ENCODE measurements at regions not wholly inside any gene's neighbourhood (a gene's known extent, or its start where the extent isn't known, plus 50 kb on each side); places are given as distances from the start of the nearest gene placed in this dataset.

DNA sequence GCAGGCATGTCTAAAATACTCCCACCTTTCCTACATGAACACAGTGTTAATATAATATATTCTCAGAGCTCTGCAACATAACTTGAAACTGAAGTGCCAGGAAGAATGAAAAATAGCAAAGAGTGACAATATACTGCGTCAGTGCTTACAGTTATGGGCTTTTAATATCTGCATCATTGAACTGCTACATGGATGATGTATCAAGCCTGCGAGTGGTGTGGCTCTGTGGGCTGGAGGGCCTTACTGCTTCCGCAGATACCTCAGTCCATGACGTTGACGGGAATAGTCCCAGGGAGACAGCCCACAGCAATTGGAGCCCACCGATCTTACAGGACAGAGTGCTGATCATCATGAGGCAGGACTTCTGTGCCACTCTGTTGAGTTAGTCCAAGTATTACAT is 727.0 kb downstream of the NR2F2 start:
- Mint-ChIP-seq H3K36me3 (no peaks in the 10 kb centered on the region), H3K27me3 (no peaks in the 10 kb centered on the region), H3K27ac (no peak overlapping the region), H3K9me3 (ENCODE audit: low read depth) (peaks cover 3% of the 10 kb centered on the region), H3K4me3 (no peak overlapping the region), H3K4me1 (no peaks in the 10 kb centered on the region)
- CTCF ChIA-PET = no interaction called here
- DNase-seq (no peak), ATAC-seq (no peak)

GRCh38 chr15:97059281-97059680 is 728.8 kb downstream of the NR2F2 start:
- H3K4me3 Mint-ChIP-seq = no peak overlapping the region
- ATAC-seq (no peak), DNase-seq (no peak)
- H3K4me1 Mint-ChIP-seq = no peaks in the 10 kb centered on the region
- H3K27me3 Mint-ChIP-seq = no peaks in the 10 kb centered on the region
- no peak overlapping the region for H3K27ac Mint-ChIP-seq
- H3K9me3 Mint-ChIP-seq (ENCODE audit: low read depth) = peaks cover 3% of the 10 kb centered on the region
- H3K36me3 Mint-ChIP-seq = no peaks in the 10 kb centered on the region
- CTCF ChIA-PET = no interaction called here

DNA sequence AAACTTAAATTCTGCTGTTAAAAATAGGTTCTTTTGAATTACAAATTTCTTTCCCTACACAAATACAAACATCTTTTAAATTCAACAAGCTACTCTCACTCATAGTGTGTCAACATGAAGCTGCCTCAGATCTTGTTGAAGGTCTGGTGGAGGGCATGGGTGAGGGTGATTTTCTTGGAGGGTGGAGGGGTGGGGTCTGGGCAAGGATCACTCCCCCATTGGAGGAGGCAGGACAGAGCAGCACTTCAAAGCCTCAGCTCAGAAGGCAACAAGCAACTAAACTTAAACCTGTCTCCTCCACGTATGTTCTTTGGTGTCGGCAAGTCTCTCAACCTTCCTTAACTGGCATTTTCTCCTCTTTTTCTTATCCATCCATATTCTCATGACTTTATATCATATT is 730.9 kb downstream of the NR2F2 start:
- no peaks in the 10 kb centered on the region for H3K27me3 Mint-ChIP-seq
- CTCF ChIA-PET = no interaction called here
- H3K9me3 Mint-ChIP-seq (ENCODE audit: low read depth) = peaks cover 3% of the 10 kb centered on the region
- no peak overlapping the region for H3K4me3 Mint-ChIP-seq
- H3K36me3 Mint-ChIP-seq = no peaks in the 10 kb centered on the region
- no peaks in the 10 kb centered on the region for H3K4me1 Mint-ChIP-seq
- DNase-seq (no peak), ATAC-seq (no peak)
- no peak overlapping the region for H3K27ac Mint-ChIP-seq

- DNase-seq = no peak
- CTCF ChIA-PET = no interaction called here
Observed at GRCh38 chr15:97071668-97072067, 741.2 kb downstream of the NR2F2 start.

DNA sequence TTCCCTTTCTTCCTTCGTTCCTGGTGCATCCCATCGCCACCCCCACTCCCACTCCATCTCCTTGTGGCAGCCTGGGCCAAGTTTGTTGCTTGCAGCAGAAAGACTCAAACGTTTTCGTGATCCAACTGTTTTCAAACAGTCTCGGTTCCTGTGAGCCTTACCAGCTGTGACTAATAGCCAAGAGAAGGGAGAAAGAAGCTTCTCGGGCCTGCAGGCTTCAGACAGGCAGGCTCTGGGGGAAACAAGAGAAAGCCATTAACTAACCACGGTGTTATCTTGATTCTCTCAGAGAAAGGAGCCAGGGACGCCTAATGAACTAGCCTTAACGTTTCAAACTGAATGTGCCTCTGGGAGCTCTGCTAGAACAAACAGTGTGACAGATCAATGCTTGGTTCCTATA is 742.0 kb downstream of the NR2F2 start:
- DNase-seq = no peak
- CTCF ChIA-PET = no interaction called here
- Mint-ChIP-seq H3K4me3 (no peak overlapping the region), H3K27me3 (no peaks in the 10 kb centered on the region), H3K36me3 (no peaks in the 10 kb centered on the region), H3K4me1 (no peaks in the 10 kb centered on the region), H3K27ac (no peak overlapping the region), H3K9me3 (ENCODE audit: low read depth) (peaks cover 18% of the 10 kb centered on the region)
- ATAC-seq = no peak

More at GRCh38 chr15:97071668-97072067, 741.2 kb downstream of the NR2F2 start:
- H3K4me1 Mint-ChIP-seq = no peaks in the 10 kb centered on the region
- peaks cover 18% of the 10 kb centered on the region for H3K9me3 Mint-ChIP-seq (ENCODE audit: low read depth)
- H3K36me3 Mint-ChIP-seq = no peaks in the 10 kb centered on the region
- H3K27me3 Mint-ChIP-seq = no peaks in the 10 kb centered on the region
- no peak overlapping the region for H3K27ac Mint-ChIP-seq
- ATAC-seq = no peak
- no peak overlapping the region for H3K4me3 Mint-ChIP-seq

GRCh38 chr15:97076011-97076410 is 745.5 kb downstream of the NR2F2 start:
- Mint-ChIP-seq H3K27me3 (no peaks in the 10 kb centered on the region), H3K4me3 (no peak overlapping the region), H3K36me3 (no peaks in the 10 kb centered on the region), H3K9me3 (ENCODE audit: low read depth) (peaks cover 8% of the 10 kb centered on the region), H3K27ac (no peak overlapping the region), H3K4me1 (no peaks in the 10 kb centered on the region)
- DNase-seq (no peak), ATAC-seq (no peak)
- CTCF ChIA-PET = no interaction called here

DNA sequence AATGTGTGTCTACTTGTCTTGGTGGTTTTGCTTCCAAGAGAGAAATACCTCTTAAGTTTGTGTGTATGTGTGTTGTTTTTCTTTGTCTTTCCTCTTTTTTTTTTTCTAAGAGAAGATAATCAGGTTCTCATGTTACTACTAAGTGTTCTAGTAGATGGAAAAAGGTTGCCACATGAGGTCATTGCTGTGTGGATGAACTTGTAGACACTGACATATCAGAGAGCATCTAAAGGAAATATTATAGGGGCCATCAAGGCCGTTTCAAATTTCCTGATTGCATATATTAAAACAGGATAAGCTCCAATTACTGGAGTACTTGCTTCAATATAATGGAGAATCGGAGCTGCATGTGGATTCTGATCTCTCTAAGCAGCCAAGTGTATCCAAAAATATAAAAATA is 747.5 kb downstream of the NR2F2 start:
- no peak overlapping the region for H3K4me3 Mint-ChIP-seq
- H3K4me1 Mint-ChIP-seq = no peaks in the 10 kb centered on the region
- DNase-seq (no peak), ATAC-seq (no peak)
- CTCF ChIA-PET = no interaction called here
- no peaks in the 10 kb centered on the region for H3K36me3 Mint-ChIP-seq
- no peak overlapping the region for H3K27ac Mint-ChIP-seq
- H3K9me3 Mint-ChIP-seq (ENCODE audit: low read depth) = peaks cover 6% of the 10 kb centered on the region
- no peaks in the 10 kb centered on the region for H3K27me3 Mint-ChIP-seq

GRCh38 chr15:97078591-97078990 is 748.1 kb downstream of the NR2F2 start:
- no peak for ATAC-seq
- no peaks in the 10 kb centered on the region for H3K36me3 Mint-ChIP-seq
- no peak overlapping the region for H3K27ac Mint-ChIP-seq
- H3K27me3 Mint-ChIP-seq = no peaks in the 10 kb centered on the region
- CTCF ChIA-PET = no interaction called here
- H3K4me1 Mint-ChIP-seq = no peaks in the 10 kb centered on the region
- H3K4me3 Mint-ChIP-seq = no peak overlapping the region
- DNase-seq = no peak
- peaks cover 6% of the 10 kb centered on the region for H3K9me3 Mint-ChIP-seq (ENCODE audit: low read depth)

GRCh38 chr15:97081666-97082226 is 751.2 kb downstream of the NR2F2 start:
- Mint-ChIP-seq H3K36me3 (no peaks in the 10 kb centered on the region), H3K4me3 (no peak overlapping the region), H3K27me3 (no peaks in the 10 kb centered on the region), H3K4me1 (no peaks in the 10 kb centered on the region), H3K27ac (no peak overlapping the region), H3K9me3 (ENCODE audit: low read depth) (peaks cover 9% of the 10 kb centered on the region)
- ATAC-seq (no peak), DNase-seq (no peak)
- CTCF ChIA-PET = no interaction called here

- no peaks in the 10 kb centered on the region for H3K4me1 Mint-ChIP-seq
Observed at GRCh38 chr15:97082830-97083229, 752.3 kb downstream of the NR2F2 start.

GRCh38 chr15:97084650-97085049 is 754.1 kb downstream of the NR2F2 start:
- Mint-ChIP-seq H3K4me3 (no peak overlapping the region), H3K27ac (no peak overlapping the region), H3K36me3 (no peaks in the 10 kb centered on the region), H3K4me1 (no peaks in the 10 kb centered on the region), H3K27me3 (no peaks in the 10 kb centered on the region), H3K9me3 (ENCODE audit: low read depth) (peaks cover 6% of the 10 kb centered on the region)
- ATAC-seq (no peak), DNase-seq (no peak)
- CTCF ChIA-PET = no interaction called here

More at GRCh38 chr15:97082830-97083229, 752.3 kb downstream of the NR2F2 start:
- CTCF ChIA-PET = no interaction called here
- H3K27ac Mint-ChIP-seq = no peak overlapping the region
- no peaks in the 10 kb centered on the region for H3K36me3 Mint-ChIP-seq
- H3K27me3 Mint-ChIP-seq = no peaks in the 10 kb centered on the region
- no peak for ATAC-seq
- no peak overlapping the region for H3K4me3 Mint-ChIP-seq
- DNase-seq = no peak
- H3K9me3 Mint-ChIP-seq (ENCODE audit: low read depth) = peaks cover 9% of the 10 kb centered on the region

DNA sequence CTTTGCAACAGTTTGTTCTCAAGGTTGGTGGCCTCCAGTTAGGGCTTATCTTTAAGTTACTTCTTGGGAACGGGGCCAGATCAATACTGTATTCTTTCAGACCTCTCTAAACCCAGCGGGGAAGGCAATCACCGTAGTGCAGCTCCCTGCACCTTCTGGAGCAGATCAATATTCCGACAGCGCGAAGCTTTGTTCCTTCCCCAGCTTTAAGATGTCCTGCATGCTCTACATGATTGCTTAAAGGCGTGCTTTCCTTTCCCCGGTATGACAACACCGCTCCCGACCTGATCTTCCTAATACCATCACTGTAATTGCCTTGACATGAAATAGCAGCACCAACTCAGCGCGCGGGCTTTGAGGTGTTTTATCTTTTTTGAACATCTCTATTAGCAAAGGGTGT is 755.2 kb downstream of the NR2F2 start:
- DNase-seq (no peak), ATAC-seq (no peak)
- H3K4me3 Mint-ChIP-seq = no peak overlapping the region
- H3K4me1 Mint-ChIP-seq = no peaks in the 10 kb centered on the region
- H3K27me3 Mint-ChIP-seq = no peaks in the 10 kb centered on the region
- H3K9me3 Mint-ChIP-seq (ENCODE audit: low read depth) = peaks cover 6% of the 10 kb centered on the region
- no peak overlapping the region for H3K27ac Mint-ChIP-seq
- CTCF ChIA-PET = no interaction called here
- H3K36me3 Mint-ChIP-seq = no peaks in the 10 kb centered on the region

DNA sequence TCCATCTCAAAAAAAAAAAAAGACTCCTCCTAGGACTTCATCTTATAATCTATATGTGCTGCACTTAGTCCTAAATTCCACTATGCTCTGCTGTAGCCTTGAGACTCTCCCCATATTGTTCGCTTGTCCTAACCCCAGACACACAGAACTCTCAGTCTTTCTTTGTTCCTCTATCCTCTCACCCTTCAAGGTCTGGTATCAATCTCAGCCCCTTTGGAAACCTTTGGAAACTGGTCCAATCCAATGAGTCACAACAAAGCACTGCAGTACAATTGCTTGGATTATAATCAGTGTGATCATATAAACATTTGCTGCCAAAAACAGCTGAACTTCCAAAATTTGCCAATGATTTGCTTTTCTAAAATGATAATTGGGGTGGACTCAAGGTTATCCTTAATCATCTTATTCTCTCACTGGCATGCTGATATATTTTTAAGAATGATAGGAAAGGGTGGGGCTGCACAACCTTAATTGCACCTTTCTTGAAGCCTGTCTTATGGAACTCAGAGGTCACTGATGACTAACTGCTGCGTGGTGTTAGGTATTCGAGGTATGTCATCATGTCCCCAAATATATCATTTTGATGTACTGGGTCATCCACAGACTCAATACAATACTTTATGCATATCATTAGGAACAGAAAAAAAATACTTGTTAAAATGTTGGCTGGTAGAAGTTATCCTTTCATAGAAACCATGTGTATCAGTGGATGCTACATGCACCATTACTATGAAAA is 756.7 kb downstream of the NR2F2 start:
- Mint-ChIP-seq H3K4me3 (no peak overlapping the region), H3K9me3 (ENCODE audit: low read depth) (peaks cover 6% of the 10 kb centered on the region), H3K27ac (no peak overlapping the region), H3K27me3 (no peaks in the 10 kb centered on the region), H3K4me1 (no peaks in the 10 kb centered on the region), H3K36me3 (no peaks in the 10 kb centered on the region)
- CTCF ChIA-PET = no interaction called here
- ATAC-seq (no peak), DNase-seq (no peak)

DNA sequence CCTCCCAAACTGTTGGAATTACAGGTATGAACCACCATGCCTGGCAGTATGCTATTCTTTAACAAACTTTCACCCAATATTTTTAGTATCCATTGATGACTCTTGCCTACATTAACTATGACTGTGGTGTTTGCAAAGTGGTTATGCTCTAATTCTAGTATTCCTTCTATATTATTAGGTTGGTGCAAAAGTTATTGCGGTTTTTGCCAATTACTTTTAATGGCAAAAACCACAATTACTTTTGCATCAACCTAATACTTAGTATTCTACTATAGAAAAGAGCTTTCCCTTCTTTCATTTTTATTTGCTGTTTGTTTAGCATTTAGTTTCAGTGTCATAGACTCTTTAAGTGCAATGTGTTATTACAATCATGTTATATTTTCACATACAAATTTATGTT is 760.6 kb downstream of the NR2F2 start:
- H3K9me3 Mint-ChIP-seq (ENCODE audit: low read depth) = peaks cover 7% of the 10 kb centered on the region
- H3K27ac Mint-ChIP-seq = no peak overlapping the region
- no peaks in the 10 kb centered on the region for H3K4me1 Mint-ChIP-seq
- no peaks in the 10 kb centered on the region for H3K27me3 Mint-ChIP-seq
- CTCF ChIA-PET = no interaction called here
- ATAC-seq = no peak
- no peak for DNase-seq
- no peak overlapping the region for H3K4me3 Mint-ChIP-seq
- no peaks in the 10 kb centered on the region for H3K36me3 Mint-ChIP-seq

DNA sequence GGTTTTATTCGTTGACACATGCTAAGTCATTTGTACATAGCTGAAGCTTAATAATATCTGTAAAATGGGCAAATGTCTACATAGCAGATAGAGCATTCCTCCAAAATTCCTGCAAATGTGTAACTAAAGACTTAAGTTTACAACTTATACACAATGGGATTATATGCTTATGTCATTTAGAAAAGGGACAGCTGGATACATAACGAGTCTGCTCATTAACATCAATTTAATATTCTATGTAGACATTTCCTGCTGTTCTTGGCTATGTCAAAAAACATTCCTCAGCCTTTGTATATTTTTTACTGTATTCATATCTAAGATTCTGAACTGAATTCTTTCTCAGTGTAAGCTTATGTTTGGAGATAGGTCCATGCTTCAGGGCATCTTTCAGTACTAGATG is 762.2 kb downstream of the NR2F2 start:
- no peaks in the 10 kb centered on the region for H3K4me1 Mint-ChIP-seq
- H3K27ac Mint-ChIP-seq = no peak overlapping the region
- CTCF ChIA-PET = no interaction called here
- H3K36me3 Mint-ChIP-seq = no peaks in the 10 kb centered on the region
- H3K27me3 Mint-ChIP-seq = no peaks in the 10 kb centered on the region
- no peak for DNase-seq
- no peak overlapping the region for H3K4me3 Mint-ChIP-seq
- H3K9me3 Mint-ChIP-seq (ENCODE audit: low read depth) = peaks cover 10% of the 10 kb centered on the region
- ATAC-seq = no peak

Measured in activated CD8-positive, alpha-beta memory T cell treated with anti-CD3 and anti-CD28 coated beads, Interleukin-2, amount 10 ng/mL, durations not matched to agents 7 days and 5 days (primary cell).